Stimulated activated CD8-positive, alpha-beta memory T cell treated with anti-CD3 and anti-CD28 coated beads, Interleukin-7, amount 100 ng/mL, for 48 hours (primary cell): ENCODE measurements at regions not wholly inside any gene's neighbourhood (a gene's known extent, or its start where the extent isn't known, plus 50 kb on each side); places are given as distances from the start of the nearest gene placed in this dataset.

ENCODE experiments used
- DNase-seq, 2 donors: peaks; one replicate each; pipeline ENCODE4 v3.0.0-alpha.2; 2020; ENCODE audit warnings: low read depth in 1 of 2; ENCODE audit errors: extremely low read depth in 1 of 2

- no peak for DNase-seq
Measured at GRCh38 chr13:76715075-76715474, 171.1 kb downstream of the KCTD12 start.

GRCh38 chr13:76713280-76713679, 172.9 kb downstream of the KCTD12 start:
- no peak for DNase-seq

GRCh38 chr13:76711550-76712182, 174.5 kb downstream of the KCTD12 start:
- DNase-seq = no peak

- DNase-seq = no peak
Measured at GRCh38 chr13:76709851-76710250, 176.4 kb downstream of the KCTD12 start.

- no peak for DNase-seq
Measured at GRCh38 chr13:76708138-76708688, 178.0 kb downstream of the KCTD12 start.

GRCh38 chr13:76707360-76707759, 178.8 kb downstream of the KCTD12 start:
- no peak for DNase-seq

GRCh38 chr13:76703621-76704288, 182.4 kb downstream of the KCTD12 start:
- no peak for DNase-seq

- no peak for DNase-seq
Measured at GRCh38 chr13:76703216-76703615, 183.0 kb downstream of the KCTD12 start.

GRCh38 chr13:76697288-76697687, 188.9 kb downstream of the KCTD12 start:
- DNase-seq = no peak

GRCh38 chr13:76696370-76696769, 189.8 kb downstream of the KCTD12 start:
- no peak for DNase-seq

GRCh38 chr13:76693086-76693485, 193.1 kb downstream of the KCTD12 start:
- no peak for DNase-seq

- no peak for DNase-seq
Measured at GRCh38 chr13:76692346-76692745, 193.9 kb downstream of the KCTD12 start.

GRCh38 chr13:76690611-76691010, 195.6 kb downstream of the KCTD12 start:
- no peak for DNase-seq

GRCh38 chr13:76687467-76687866, 198.7 kb downstream of the KCTD12 start:
- peak in 1 of 2 donors; percentile 5 for DNase-seq

- DNase-seq = no peak
Measured at GRCh38 chr13:76685938-76686337, 200.3 kb downstream of the KCTD12 start.

GRCh38 chr13:76684336-76684735, 201.9 kb downstream of the KCTD12 start:
- DNase-seq = no peak

- DNase-seq = no peak
Measured at GRCh38 chr13:76683854-76684253, 202.4 kb downstream of the KCTD12 start.

GRCh38 chr13:76683168-76683567, 203.0 kb downstream of the KCTD12 start:
- DNase-seq = no peak

GRCh38 chr13:76680112-76680511, 206.1 kb downstream of the KCTD12 start:
- no peak for DNase-seq

- DNase-seq = no peak
Measured at GRCh38 chr13:76677043-76677442, 209.2 kb downstream of the KCTD12 start.

GRCh38 chr13:76672420-76672819, 213.8 kb downstream of the KCTD12 start:
- DNase-seq = no peak

GRCh38 chr13:76668716-76669115, 217.5 kb downstream of the KCTD12 start:
- no peak for DNase-seq
